Activated T-cell treated with anti-CD3 and anti-CD28 coated beads, Interleukin-2, amount 50 U/mL, for 4 hours (primary cell): ENCODE measurements at regions not wholly inside any gene's neighbourhood (a gene's known extent, or its start where the extent isn't known, plus 50 kb on each side); places are given as distances from the start of the nearest gene placed in this dataset.
A peak's percentile ranks its signal among the peaks of the same experiment; 100 is the strongest.
"Not testable (repeated sequence)": the region's sequence is repeated elsewhere in the genome, so short reads cannot be mapped to it uniquely, and the experiment has no call there.

Source experiments
- ATAC-seq, 2 donors: fragments of 200-7000 bp; cut with Tn5 transposase; one replicate each; pipeline ENCODE4 v1.10.0; 2021
- DNase-seq: peaks from one replicate; pipeline ENCODE4 v3.0.0-alpha.2; 2020
- H3K27me3 Mint-ChIP-seq: one replicate; pipeline ENCODE4 v1.8.0; 2021; ENCODE audit warnings: low read depth, mixed read lengths
- H3K36me3 Mint-ChIP-seq: one replicate; pipeline ENCODE4 v1.8.0; 2022; ENCODE audit warnings: mixed read lengths; ENCODE audit not compliant: insufficient read depth
- H3K4me1 Mint-ChIP-seq: one replicate; pipeline ENCODE4 v1.8.0; 2021; ENCODE audit warnings: low read depth, mixed read lengths
- H3K4me3 Mint-ChIP-seq: one replicate; pipeline ENCODE4 v1.8.0; 2021; ENCODE audit warnings: mild to moderate bottlenecking, moderate library complexity, mixed read lengths
- H3K9me3 Mint-ChIP-seq: one replicate; pipeline ENCODE4 v1.8.0; 2021; ENCODE audit warnings: mixed read lengths

DNA sequence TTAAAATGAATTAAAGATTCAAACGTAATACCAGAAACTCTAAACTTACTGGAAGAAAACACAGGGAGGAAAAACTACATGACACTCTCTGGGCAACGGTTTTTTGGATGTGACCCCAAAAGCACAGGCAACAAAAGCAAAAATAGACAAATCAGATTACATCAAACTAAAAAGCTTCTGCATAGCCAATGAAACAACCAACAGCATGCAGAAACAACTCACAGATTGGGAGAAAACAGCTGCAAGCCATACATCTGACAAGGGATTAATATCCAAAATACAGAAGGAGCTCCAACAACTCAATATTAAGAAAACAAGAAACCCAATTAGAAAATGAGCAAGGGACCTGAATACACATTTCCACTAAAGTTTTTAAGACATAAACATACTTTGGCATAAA lies 69.2 kb upstream of the ALOX12 start:
- H3K27me3 Mint-ChIP-seq = peaks cover 3% of the 10 kb centered on the region
- H3K36me3 Mint-ChIP-seq = peaks cover 5% of the 10 kb centered on the region

DNA sequence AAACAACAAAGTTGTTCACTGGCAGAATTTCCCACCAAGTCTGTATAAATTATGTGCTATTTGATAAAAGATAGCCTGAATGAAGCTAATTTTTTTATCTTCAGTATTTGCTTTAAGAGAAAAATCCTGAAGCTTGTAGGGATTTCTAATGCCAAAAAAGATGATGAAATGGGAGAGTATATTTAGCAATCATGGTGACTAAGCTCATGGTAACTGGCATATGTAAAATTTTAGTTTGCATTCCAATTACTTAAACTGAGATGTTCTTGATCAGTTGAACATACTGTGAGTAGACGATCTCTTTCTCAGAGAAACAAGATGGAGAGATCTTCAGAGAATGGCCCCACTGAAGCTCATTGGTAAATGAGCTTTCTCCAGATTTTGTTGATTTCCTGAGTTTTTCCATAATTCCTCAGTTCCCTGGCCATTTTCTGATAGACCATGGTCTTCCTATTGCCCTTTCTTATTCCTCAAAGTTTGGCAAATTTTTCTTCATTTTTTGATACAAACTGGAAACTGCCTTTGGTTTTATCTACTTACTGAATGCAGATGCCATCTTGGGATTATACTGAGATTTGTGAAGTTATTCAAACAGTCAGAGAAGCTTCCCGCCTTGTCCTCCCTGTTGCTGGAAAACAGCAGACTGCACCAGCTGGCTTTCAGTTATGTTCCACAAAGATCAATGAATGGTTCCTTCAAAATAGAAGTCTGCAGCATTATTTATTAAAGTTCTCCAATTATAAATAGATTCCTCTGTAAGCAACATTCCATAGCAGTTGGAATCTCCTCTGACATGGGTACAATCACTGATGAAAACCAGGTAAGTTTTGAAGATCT lies 68.3 kb upstream of the ALOX12 start:
- no peak for DNase-seq
- Mint-ChIP-seq H3K4me3 (no peak overlapping the region), H3K27me3 (peaks cover 3% of the 10 kb centered on the region), H3K36me3 (peaks cover 5% of the 10 kb centered on the region), H3K4me1 (peaks cover 17% of the 10 kb centered on the region), H3K9me3 (no peaks in the 10 kb centered on the region)
- no peak for ATAC-seq

More for the DNA sequence above, 69.2 kb upstream of the ALOX12 start:
- H3K4me3 Mint-ChIP-seq = no peak overlapping the region
- DNase-seq (no peak), ATAC-seq (no peak)
- H3K4me1 Mint-ChIP-seq = peaks cover 18% of the 10 kb centered on the region
- H3K9me3 Mint-ChIP-seq = no peaks in the 10 kb centered on the region

DNA sequence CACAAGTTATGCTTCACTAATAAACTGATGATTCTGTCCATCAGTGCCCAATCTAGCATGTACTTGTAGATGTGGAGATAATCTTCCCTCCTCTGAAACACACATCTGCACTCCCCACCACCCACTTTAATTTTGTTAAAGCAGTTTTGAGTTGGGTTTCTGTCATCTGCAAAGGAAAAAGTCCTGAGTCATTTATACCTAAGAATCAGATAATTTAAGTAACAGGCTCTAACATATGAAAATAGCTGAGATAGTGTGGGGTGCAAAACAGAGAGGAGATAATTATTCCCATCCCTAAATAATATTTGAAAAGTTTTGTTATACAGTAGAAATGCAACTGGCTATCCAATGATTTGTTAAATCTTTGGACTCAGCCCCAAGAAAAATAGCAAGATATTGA lies 67.7 kb upstream of the ALOX12 start:
- Mint-ChIP-seq H3K4me1 (peaks cover 14% of the 10 kb centered on the region), H3K9me3 (no peaks in the 10 kb centered on the region), H3K4me3 (no peak overlapping the region), H3K36me3 (peaks cover 5% of the 10 kb centered on the region), H3K27me3 (peaks cover 3% of the 10 kb centered on the region)
- no peak for DNase-seq
- no peak for ATAC-seq

DNA sequence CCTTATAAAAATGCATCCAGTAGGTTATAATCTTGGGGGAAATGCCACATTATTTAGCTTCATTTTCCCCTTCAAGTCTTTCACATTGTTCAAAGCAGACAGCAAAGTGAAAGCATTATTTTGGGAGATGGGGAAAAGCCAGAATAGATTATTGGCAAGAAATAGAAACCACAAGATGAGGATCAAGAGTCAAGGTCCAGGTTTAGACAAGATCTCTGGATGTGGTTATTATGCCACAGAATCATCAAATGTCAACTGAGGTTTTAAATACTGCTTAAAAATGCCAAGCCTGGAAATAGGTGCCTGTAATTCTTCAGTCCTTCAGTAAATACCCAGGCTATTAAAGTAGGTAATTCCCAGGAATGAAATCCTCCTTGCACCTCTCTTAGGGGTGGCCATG lies 65.1 kb upstream of the ALOX12 start:
- DNase-seq (no peak), ATAC-seq (no peak)
- Mint-ChIP-seq H3K4me3 (no peak overlapping the region), H3K9me3 (peaks cover 7% of the 10 kb centered on the region), H3K27me3 (peaks cover 3% of the 10 kb centered on the region), H3K4me1 (no peaks in the 10 kb centered on the region), H3K36me3 (peaks cover 5% of the 10 kb centered on the region)

DNA sequence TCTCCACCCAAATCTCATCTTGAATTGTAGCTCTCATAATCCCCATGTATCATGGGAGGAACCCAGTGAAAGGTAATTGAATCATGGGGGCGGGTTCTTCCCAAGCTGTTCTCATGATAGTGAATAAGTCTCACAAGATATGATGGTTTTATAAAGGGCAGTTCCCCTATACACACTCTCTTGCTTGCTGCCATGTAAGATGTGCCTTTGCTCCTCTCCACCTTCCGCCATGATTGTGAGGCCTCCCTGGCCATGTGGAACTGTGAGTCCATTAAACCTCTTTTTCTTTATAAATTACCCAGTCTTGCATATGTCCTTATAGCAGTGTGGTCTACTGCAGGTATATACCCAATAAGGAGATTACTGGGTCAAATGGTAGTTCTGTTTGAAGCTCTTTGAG lies 61.3 kb upstream of the ALOX12 start:
- not testable (repeated sequence) for H3K4me1 Mint-ChIP-seq, ATAC-seq

DNA sequence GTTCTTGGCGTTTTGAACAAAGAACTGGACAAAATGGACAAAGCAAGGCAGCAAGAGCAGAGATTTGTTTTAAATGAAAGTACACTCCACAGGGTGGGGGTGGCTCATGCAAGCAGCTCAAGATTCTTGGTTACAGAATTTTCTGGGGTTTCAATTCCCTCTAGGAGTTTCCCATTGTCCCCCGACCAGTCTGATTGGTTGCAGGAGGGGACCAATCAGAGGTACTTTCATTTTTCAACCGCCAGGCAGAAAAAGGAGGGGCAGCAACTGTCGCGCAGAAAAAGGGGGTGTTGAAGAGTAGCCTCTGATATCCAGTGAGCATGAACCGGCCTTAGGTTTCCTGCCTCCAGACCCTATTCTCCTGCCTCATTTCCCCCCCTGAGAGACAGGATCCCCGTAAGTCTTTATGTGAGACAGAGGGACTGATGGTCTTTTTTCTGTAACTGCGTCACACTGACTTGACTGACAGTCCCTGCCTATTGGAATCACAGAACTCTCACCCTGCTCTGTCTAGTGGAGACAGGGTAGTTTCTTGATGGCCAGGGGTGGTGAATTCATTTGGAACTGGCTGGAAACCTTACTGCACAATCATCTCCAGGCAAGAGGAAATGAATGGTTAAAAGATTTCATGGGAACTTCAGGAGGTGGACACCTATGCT lies 59.4 kb upstream of the ALOX12 start:
- peak in 1 of 2 donors; percentile 60 for ATAC-seq
- H3K9me3 Mint-ChIP-seq = peaks cover 7% of the 10 kb centered on the region
- H3K27me3 Mint-ChIP-seq = no peaks in the 10 kb centered on the region
- H3K36me3 Mint-ChIP-seq = peaks cover 5% of the 10 kb centered on the region
- H3K4me1 Mint-ChIP-seq = peaks cover 8% of the 10 kb centered on the region
- peak overlapping the region; percentile 57 for H3K4me3 Mint-ChIP-seq
- DNase-seq = no peak

More for the DNA sequence above, 61.3 kb upstream of the ALOX12 start:
- DNase-seq, H3K36me3 Mint-ChIP-seq, H3K4me3 Mint-ChIP-seq, H3K27me3 Mint-ChIP-seq, H3K9me3 Mint-ChIP-seq: not testable (repeated sequence)

DNA sequence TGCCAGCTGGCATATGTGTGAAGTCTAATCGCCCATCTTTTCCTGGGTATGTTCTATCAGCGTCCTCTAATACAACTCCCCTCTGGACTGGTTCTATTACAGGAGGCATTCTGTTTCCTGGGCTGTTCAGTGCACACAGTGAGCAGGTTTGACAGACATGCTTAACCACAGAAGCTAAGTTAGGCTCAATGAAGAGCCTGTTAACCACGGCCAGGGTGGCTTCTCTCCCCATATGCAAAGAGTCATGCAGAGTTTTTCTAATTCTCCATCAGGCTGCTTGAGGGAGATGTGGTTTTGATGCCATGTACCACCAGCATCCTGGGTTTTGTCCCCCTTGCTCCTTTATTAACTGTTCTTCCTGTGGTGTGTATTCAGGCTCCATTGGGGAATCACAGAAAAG lies 57.2 kb upstream of the ALOX12 start:
- peaks cover 7% of the 10 kb centered on the region for H3K9me3 Mint-ChIP-seq
- peaks cover 8% of the 10 kb centered on the region for H3K4me1 Mint-ChIP-seq
- H3K36me3 Mint-ChIP-seq = peaks cover 8% of the 10 kb centered on the region
- H3K4me3 Mint-ChIP-seq = no peak overlapping the region
- no peak for DNase-seq
- H3K27me3 Mint-ChIP-seq = no peaks in the 10 kb centered on the region
- ATAC-seq = no peak

DNA sequence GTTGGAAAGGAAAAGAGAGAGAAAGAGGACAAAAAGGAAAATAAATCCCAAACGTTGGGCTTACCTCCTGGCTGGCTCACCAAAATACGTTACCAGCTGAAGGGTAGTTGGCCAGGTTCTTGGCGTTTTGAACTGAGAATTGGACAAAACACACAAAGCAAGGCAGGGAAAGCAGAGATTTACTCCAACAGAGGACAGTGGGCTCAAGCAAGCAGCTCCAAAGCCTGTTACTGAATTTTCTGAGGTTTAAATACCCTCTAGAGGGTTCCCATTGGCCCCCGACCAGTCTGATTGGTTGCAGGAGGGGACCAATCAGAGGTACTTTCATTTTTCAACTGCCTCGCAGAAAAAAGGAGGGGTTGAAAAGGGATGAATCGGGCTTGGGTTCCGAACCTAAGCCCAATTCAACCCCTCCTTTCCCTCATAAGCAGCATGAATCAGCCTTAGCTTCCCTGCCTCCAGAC lies 55.6 kb upstream of the ALOX12 start:
- peaks cover 2% of the 10 kb centered on the region for H3K36me3 Mint-ChIP-seq
- peaks cover 8% of the 10 kb centered on the region for H3K4me1 Mint-ChIP-seq
- ATAC-seq = no peak
- no peak for DNase-seq
- H3K27me3 Mint-ChIP-seq = no peaks in the 10 kb centered on the region
- peak overlapping the region; percentile 45 for H3K4me3 Mint-ChIP-seq
- H3K9me3 Mint-ChIP-seq = no peaks in the 10 kb centered on the region

DNA sequence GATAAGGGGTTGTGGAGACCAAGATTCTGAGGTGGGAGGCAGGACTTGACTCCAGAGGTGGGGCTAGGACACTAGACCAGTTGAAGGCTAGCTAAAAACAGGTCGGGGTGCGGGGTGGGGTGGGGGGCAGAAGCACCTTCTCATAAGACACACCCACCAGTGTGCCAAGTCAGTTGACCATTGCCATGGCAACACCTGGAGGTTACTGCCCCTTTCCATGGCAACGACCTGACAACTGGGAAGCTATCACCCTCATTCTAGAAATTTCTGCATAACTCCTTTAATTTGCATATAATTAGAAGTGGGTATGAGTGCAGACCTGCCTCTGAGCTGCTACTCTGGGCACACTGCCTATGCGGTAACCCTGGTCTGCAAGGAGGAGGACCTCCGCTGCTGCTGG lies 53.9 kb upstream of the ALOX12 start:
- H3K4me3 Mint-ChIP-seq = no peak overlapping the region
- no peaks in the 10 kb centered on the region for H3K27me3 Mint-ChIP-seq
- peaks cover 2% of the 10 kb centered on the region for H3K36me3 Mint-ChIP-seq
- DNase-seq (no peak), ATAC-seq (no peak)
- H3K9me3 Mint-ChIP-seq = no peaks in the 10 kb centered on the region
- peaks cover 4% of the 10 kb centered on the region for H3K4me1 Mint-ChIP-seq

DNA sequence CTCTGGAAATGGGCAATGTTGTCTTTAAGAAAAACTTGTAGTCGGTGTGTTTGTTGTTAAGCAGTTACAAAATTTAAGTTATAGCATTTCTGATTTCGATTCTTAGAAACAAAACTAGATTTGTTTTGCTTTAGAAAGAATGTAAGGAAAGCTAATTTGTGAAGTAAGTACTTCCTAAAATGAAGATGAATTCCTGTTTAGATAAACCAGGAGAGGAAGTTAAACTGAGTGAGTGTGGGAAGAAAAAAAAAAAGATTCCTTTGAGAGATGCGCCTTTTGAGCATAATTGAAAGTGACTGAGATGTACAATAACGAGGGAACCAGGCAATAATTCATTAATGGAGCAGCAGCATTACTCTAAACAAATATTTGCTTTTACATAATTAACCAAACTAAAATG lies 52.4 kb upstream of the ALOX12 start:
- DNase-seq = no peak
- no peaks in the 10 kb centered on the region for H3K27me3 Mint-ChIP-seq
- peaks cover 2% of the 10 kb centered on the region for H3K36me3 Mint-ChIP-seq
- H3K9me3 Mint-ChIP-seq = no peaks in the 10 kb centered on the region
- ATAC-seq = no peak
- H3K4me3 Mint-ChIP-seq = no peak overlapping the region
- H3K4me1 Mint-ChIP-seq = peaks cover 4% of the 10 kb centered on the region
